ENCODE measurements at regions not wholly inside any gene's neighbourhood (a gene's known extent, or its start where the extent isn't known, plus 50 kb on each side); places are given as distances from the start of the nearest gene placed in this dataset.

- H3K4me3 ChIP-seq (ENCODE audit: low read length): no peak overlapping the region
These were observed 177.8 kb upstream of the ADCY2 start for GRCh38 chr5:7218141-7218540.

GRCh38 chr5:7220156-7220555 lies 175.8 kb upstream of the ADCY2 start:
- H3K4me1 ChIP-seq (ENCODE audit: control insufficient read depth, low read length): no peaks in the 10 kb centered on the region
- no peaks in the 10 kb centered on the region for H3F3A ChIP-seq (ENCODE audit: control insufficient read depth, insufficient read depth)
- H3K4me2 ChIP-seq (ENCODE audit: low read length): no peak overlapping the region
- no peaks in the 10 kb centered on the region for H3K36me3 ChIP-seq (ENCODE audit: control insufficient read depth, low read length)
- TF ChIP-seq CTCF (IDR thresholded peaks at IDR 0.05; ENCODE audit: low read depth, low read length, poor library complexity, severe bottlenecking) (no peak), EZH2phosphoT487 (IDR thresholded peaks at IDR 0.05; ENCODE audit: borderline replicate concordance, low read length) (no peak)
- no peaks in the 10 kb centered on the region for H3K9me3 ChIP-seq (ENCODE audit: control insufficient read depth, insufficient read depth, low read length)
- H3K9me2 ChIP-seq (replicated peaks; ENCODE audit: control insufficient read depth, low read length): no peaks in the 10 kb centered on the region
- H3K27ac ChIP-seq (ENCODE audit: low read depth, low read length): no peak overlapping the region
- H3K79me2 ChIP-seq (ENCODE audit: control insufficient read depth, low read length): no peaks in the 10 kb centered on the region
- H4K20me1 ChIP-seq (ENCODE audit: control insufficient read depth, insufficient read depth, low read depth, low read length): no peaks in the 10 kb centered on the region
- no peaks in the 10 kb centered on the region for H3K27me3 ChIP-seq (ENCODE audit: control insufficient read depth, low read length)
- no peak overlapping the region for H3K4me3 ChIP-seq (ENCODE audit: low read length)

More at GRCh38 chr5:7218141-7218540, 177.8 kb upstream of the ADCY2 start:
- no peaks in the 10 kb centered on the region for H3F3A ChIP-seq (ENCODE audit: control insufficient read depth, insufficient read depth)
- no peak overlapping the region for H3K4me2 ChIP-seq (ENCODE audit: low read length)
- no peaks in the 10 kb centered on the region for H3K27me3 ChIP-seq (ENCODE audit: control insufficient read depth, low read length)
- H4K20me1 ChIP-seq (ENCODE audit: control insufficient read depth, insufficient read depth, low read depth, low read length): no peaks in the 10 kb centered on the region
- H3K36me3 ChIP-seq (ENCODE audit: control insufficient read depth, low read length): no peaks in the 10 kb centered on the region
- TF ChIP-seq EZH2phosphoT487 (IDR thresholded peaks at IDR 0.05; ENCODE audit: borderline replicate concordance, low read length) (no peak), CTCF (IDR thresholded peaks at IDR 0.05; ENCODE audit: low read depth, low read length, poor library complexity, severe bottlenecking) (no peak)
- H3K79me2 ChIP-seq (ENCODE audit: control insufficient read depth, low read length): no peaks in the 10 kb centered on the region
- H3K27ac ChIP-seq (ENCODE audit: low read depth, low read length): no peak overlapping the region
- H3K4me1 ChIP-seq (ENCODE audit: control insufficient read depth, low read length): no peaks in the 10 kb centered on the region
- H3K9me2 ChIP-seq (replicated peaks; ENCODE audit: control insufficient read depth, low read length): no peaks in the 10 kb centered on the region
- no peaks in the 10 kb centered on the region for H3K9me3 ChIP-seq (ENCODE audit: control insufficient read depth, insufficient read depth, low read length)

GRCh38 chr5:7221041-7221440 lies 174.9 kb upstream of the ADCY2 start:
- Histone ChIP-seq H3K27ac (ENCODE audit: low read depth, low read length) (no peak overlapping the region), H3K4me3 (ENCODE audit: low read length) (no peak overlapping the region), H3K9me2 (replicated peaks; ENCODE audit: control insufficient read depth, low read length) (no peaks in the 10 kb centered on the region), H3K9me3 (ENCODE audit: control insufficient read depth, insufficient read depth, low read length) (no peaks in the 10 kb centered on the region), H3K4me2 (ENCODE audit: low read length) (no peak overlapping the region), H3F3A (ENCODE audit: control insufficient read depth, insufficient read depth) (no peaks in the 10 kb centered on the region), H3K79me2 (ENCODE audit: control insufficient read depth, low read length) (no peaks in the 10 kb centered on the region), H3K4me1 (ENCODE audit: control insufficient read depth, low read length) (no peaks in the 10 kb centered on the region), H4K20me1 (ENCODE audit: control insufficient read depth, insufficient read depth, low read depth, low read length) (no peaks in the 10 kb centered on the region), H3K27me3 (ENCODE audit: control insufficient read depth, low read length) (no peaks in the 10 kb centered on the region), H3K36me3 (ENCODE audit: control insufficient read depth, low read length) (no peaks in the 10 kb centered on the region)
- TF ChIP-seq EZH2phosphoT487 (IDR thresholded peaks at IDR 0.05; ENCODE audit: borderline replicate concordance, low read length): no peak

GRCh38 chr5:7225826-7226225 lies 170.1 kb upstream of the ADCY2 start:
- H3K27me3 ChIP-seq (ENCODE audit: control insufficient read depth, low read length): no peaks in the 10 kb centered on the region

More at GRCh38 chr5:7225826-7226225, 170.1 kb upstream of the ADCY2 start:
- TF ChIP-seq EZH2phosphoT487 (IDR thresholded peaks at IDR 0.05; ENCODE audit: borderline replicate concordance, low read length) (no peak), CTCF (IDR thresholded peaks at IDR 0.05; ENCODE audit: low read depth, low read length, poor library complexity, severe bottlenecking) (no peak)
- no peak overlapping the region for H3K27ac ChIP-seq (ENCODE audit: low read depth, low read length)
- no peaks in the 10 kb centered on the region for H3F3A ChIP-seq (ENCODE audit: control insufficient read depth, insufficient read depth)
- no peaks in the 10 kb centered on the region for H3K79me2 ChIP-seq (ENCODE audit: control insufficient read depth, low read length)
- H3K9me3 ChIP-seq (ENCODE audit: control insufficient read depth, insufficient read depth, low read length): no peaks in the 10 kb centered on the region
- H3K36me3 ChIP-seq (ENCODE audit: control insufficient read depth, low read length): no peaks in the 10 kb centered on the region
- H3K4me3 ChIP-seq (ENCODE audit: low read length): no peak overlapping the region
- no peaks in the 10 kb centered on the region for H3K9me2 ChIP-seq (replicated peaks; ENCODE audit: control insufficient read depth, low read length)
- H3K4me2 ChIP-seq (ENCODE audit: low read length): no peak overlapping the region
- no peaks in the 10 kb centered on the region for H3K4me1 ChIP-seq (ENCODE audit: control insufficient read depth, low read length)
- no peaks in the 10 kb centered on the region for H4K20me1 ChIP-seq (ENCODE audit: control insufficient read depth, insufficient read depth, low read depth, low read length)
